Stomach (tissue), 4 donors: ENCODE measurements at regions not wholly inside any gene's neighbourhood (a gene's known extent, or its start where the extent isn't known, plus 50 kb on each side); places are given as distances from the start of the nearest gene placed in this dataset.

Experiments
- EP300 ChIP-seq: sonication (generic); formaldehyde crosslinking; IDR thresholded peaks from one replicate; pipeline ENCODE4 v1.6.1; 2017; ENCODE audit warnings: antibody characterized with exemption
- POLR2A ChIP-seq, 4 donors: fragments of 450-650 bp; IDR thresholded peaks; one replicate each; pipeline ENCODE4 v1.6.1; 2016; ENCODE audit warnings: antibody characterized with exemption in 4 of 4, control low read depth in 2 of 4, mild to moderate bottlenecking in 1 of 4, moderate library complexity in 1 of 4
- POLR2AphosphoS5 ChIP-seq, 3 donors: sonication (generic); formaldehyde crosslinking; IDR thresholded peaks; one replicate each; pipeline ENCODE4 v1.6.1; 2016; ENCODE audit warnings: antibody characterized with exemption in 3 of 3
- TF ChIP-seq, protein P1 (sequence below), 7 experiments: fragments of 450-650 bp in 4 of 7; fragments of 200-600 bp in 3 of 7; sonication (generic) in 3 of 7; IDR thresholded peaks; one replicate each; pipeline ENCODE4 v1.5.1; 2016 to 2019; ENCODE audit warnings: antibody characterized with exemption in 7 of 7, control low read depth in 2 of 7, mild to moderate bottlenecking in 1 of 7

DNA sequence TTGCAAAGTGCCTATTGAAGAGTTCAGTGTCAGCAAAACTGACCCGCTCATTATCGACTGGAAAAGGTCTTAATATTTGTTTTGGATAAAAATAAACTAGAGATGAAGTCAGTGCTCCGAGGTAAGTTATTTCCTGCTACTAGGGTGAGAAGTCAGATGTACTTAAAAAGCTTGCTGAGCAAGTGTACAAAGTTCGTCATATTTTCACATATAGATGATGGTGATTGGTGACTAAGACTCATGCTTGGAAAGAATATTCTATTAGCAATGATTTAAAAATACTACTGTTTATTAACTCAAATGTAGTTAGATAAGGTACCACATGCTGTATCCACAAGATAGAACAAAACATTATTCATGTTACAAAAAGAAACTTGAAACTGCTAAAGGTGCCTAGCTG, 643.7 kb downstream of the GABRG2 start:
- TF ChIP-seq, protein P1, sequence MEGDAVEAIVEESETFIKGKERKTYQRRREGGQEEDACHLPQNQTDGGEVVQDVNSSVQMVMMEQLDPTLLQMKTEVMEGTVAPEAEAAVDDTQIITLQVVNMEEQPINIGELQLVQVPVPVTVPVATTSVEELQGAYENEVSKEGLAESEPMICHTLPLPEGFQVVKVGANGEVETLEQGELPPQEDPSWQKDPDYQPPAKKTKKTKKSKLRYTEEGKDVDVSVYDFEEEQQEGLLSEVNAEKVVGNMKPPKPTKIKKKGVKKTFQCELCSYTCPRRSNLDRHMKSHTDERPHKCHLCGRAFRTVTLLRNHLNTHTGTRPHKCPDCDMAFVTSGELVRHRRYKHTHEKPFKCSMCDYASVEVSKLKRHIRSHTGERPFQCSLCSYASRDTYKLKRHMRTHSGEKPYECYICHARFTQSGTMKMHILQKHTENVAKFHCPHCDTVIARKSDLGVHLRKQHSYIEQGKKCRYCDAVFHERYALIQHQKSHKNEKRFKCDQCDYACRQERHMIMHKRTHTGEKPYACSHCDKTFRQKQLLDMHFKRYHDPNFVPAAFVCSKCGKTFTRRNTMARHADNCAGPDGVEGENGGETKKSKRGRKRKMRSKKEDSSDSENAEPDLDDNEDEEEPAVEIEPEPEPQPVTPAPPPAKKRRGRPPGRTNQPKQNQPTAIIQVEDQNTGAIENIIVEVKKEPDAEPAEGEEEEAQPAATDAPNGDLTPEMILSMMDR (IDR thresholded peaks at IDR 0.05), result no peak
- TF ChIP-seq POLR2AphosphoS5 (IDR thresholded peaks at IDR 0.05), result no peak
- TF ChIP-seq EP300, result no peak
- TF ChIP-seq POLR2A (IDR thresholded peaks at IDR 0.05), result no peak
